GM18517 (cell line): ENCODE measurements at regions not wholly inside any gene's neighbourhood (a gene's known extent, or its start where the extent isn't known, plus 50 kb on each side); places are given as distances from the start of the nearest gene placed in this dataset.

Source experiments
- ATAC-seq: cut with Tn5 transposase; IDR thresholded peaks from one replicate; pipeline ENCODE4 v1.9.1; 2021; ENCODE audit warnings: mild to moderate bottlenecking, moderate library complexity; ENCODE audit not compliant: unreplicated experiment

- ATAC-seq, result no peak
Measured at GRCh38 chr11:111444040-111444439, 65.0 kb upstream of the POU2AF1 start.

GRCh38 chr11:111443640-111444039 lies 64.6 kb upstream of the POU2AF1 start:
- no peak for ATAC-seq

DNA sequence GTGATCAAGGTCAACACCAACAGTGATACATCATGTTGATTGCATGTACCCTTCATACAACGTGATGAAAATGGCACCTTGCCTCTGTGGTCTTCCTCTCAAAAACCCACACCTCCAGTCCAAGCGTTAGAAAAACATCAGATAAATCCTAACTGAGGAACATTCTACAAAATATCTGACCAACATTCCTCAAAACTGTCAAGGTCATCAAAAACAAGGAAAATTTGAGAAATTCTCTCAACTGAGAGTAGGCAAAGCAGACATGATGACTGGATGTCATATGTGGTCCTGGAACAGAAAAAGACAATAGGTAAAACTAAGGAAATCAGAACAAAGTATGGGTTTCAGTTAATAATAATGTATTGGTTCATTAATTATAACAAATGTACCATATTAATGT lies 64.0 kb upstream of the POU2AF1 start:
- no peak for ATAC-seq

DNA sequence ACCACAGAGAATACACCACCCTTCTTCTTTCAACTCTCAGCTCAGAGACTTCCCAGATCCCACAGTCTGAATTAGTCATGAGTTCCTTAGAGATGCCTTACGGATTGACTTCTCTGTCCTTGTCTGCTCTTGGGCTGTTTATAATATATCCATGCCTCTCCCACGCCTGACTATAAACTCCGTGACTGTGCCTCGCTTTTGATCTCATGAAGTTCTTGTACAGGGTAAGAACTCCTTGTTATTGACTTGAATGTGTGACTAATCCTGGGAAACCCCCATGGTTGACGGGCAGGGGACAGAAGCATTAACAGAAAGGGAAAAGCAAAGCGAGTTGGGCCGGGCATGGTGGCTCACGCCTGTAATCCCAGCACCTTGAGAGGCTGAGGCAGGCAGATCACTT lies 62.4 kb upstream of the POU2AF1 start:
- no peak for ATAC-seq

DNA sequence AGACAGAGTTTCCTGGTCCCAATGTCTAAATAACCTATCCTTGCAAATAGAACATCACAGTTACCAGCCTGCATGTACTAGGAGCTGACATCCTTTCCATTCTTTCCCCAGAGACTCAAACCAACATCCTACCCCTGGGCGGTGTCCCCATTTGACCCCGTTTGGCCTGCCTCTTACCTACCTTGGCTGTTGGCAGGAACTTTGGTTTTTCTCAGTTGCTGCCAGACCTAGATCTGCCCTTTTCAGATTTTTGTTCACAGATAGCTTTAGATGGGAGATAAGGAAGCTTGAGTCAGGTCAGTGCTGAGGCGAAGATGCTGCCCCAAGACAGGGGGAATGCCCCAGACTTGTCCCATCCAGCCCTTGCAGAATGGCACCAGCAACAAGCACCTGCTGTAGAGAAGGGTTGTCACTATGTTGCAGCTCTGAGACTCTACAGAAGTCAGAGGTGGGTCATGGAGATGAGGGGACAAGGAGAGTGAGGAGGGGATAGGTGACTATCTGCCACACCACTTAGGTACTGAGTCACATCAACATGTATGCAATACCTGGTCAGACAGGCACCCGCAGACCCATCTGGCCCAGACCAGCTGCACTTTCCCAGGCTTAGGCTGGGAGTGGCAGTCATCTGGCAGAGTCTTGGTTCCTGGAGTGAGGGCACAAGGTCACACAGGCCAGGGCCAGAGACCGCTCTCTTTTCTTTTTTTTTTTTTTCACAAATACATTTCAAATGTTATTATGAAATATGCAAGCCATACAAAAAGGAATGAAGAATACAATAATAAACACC lies 61.5 kb upstream of the POU2AF1 start:
- no peak for ATAC-seq

GRCh38 chr11:111439901-111440300 lies 60.8 kb upstream of the POU2AF1 start:
- ATAC-seq, result no peak

- peak; percentile 59 for ATAC-seq
Measured at GRCh38 chr11:111438846-111439520, 59.9 kb upstream of the POU2AF1 start.

DNA sequence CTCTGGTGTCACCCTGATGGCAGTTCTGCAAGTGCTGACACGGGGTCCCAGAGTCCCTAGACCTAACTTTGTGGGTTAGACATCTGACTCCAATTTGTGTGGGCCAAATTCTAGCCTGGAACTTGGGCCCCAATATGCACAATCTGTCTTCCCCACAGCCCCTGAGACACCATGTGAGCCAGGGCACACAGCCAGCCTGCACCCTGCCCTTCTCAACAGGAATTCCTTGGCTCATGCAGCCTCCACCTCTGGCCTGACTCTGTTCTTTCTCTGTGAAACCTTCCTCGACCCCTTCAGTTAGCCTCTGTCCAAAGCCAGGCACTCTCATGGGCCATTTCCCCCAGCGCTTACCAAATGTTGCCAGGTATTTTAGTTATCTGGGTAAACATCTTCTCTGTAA lies 59.1 kb upstream of the POU2AF1 start:
- ATAC-seq, result no peak

- ATAC-seq, result no peak
Measured at GRCh38 chr11:111435046-111435698, 56.1 kb upstream of the POU2AF1 start.

DNA sequence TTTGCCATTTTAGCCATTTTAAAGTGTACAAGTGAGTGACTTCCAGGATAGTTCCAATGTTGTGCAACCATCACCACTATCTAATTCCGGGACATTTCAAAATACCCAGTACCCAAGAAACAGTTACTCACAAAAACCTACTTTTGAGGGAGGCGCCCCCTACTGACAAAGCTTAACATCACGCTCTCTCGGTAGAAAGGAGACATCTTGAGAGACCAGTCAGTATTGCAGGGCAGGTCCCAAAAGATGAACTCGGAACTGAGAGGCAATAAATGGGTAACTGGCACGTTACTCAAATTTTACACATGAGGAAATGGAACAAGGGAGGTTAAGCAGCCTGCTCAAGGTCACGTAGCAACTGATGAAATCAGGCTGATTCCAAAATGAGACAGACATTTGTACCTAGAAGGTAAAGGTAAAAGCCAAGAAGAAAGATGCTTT lies 50.0 kb upstream of the POU2AF1 start:
- ATAC-seq, result peak; percentile 72
